Adrenal gland (tissue), 9 donors: ENCODE measurements at regions not wholly inside any gene's neighbourhood (a gene's known extent, or its start where the extent isn't known, plus 50 kb on each side); places are given as distances from the start of the nearest gene placed in this dataset.
"Not testable (repeated sequence)": the region's sequence is repeated elsewhere in the genome, so short reads cannot be mapped to it uniquely, and the experiment has no call there.

Experiments
- DNase-seq, 7 donors: peaks; one replicate each; pipeline ENCODE4 v3.0.0-alpha.2; 2019 to 2020
- H3K27ac ChIP-seq, 5 donors: fragments of 200-600 bp; sonication (generic) in 4 of 5; 1 replicate in 3 of 5; 2 replicates in 2 of 5; pipeline versions ENCODE4 v1.5.1 to v1.8.0; 2016 to 2020; ENCODE audit warnings: mild to moderate bottlenecking in 1 of 5
- H3K27me3 ChIP-seq: fragments of 200-600 bp; 2 replicates; pipeline ENCODE4 v1.8.0; 2021
- H3K36me3 ChIP-seq, 2 donors: fragments of 200-600 bp; replicated peaks in 1 of 2; 1 replicate in 1 of 2; 2 replicates in 1 of 2; pipeline versions ENCODE4 v1.5.1 to v1.8.0; 2018 to 2022
- H3K4me1 ChIP-seq, 2 donors: fragments of 200-600 bp; replicated peaks in 1 of 2; 1 replicate in 1 of 2; 2 replicates in 1 of 2; pipeline versions ENCODE4 v1.5.1 to v1.8.0; 2018 to 2021
- H3K4me3 ChIP-seq, 4 donors: fragments of 200-600 bp; sonication (generic) in 3 of 4; one replicate each; pipeline ENCODE4 v1.5.1; 2016 to 2018
- H3K9me3 ChIP-seq, 3 donors: fragments of 200-600 bp; sonication (generic) in 1 of 3; replicated peaks in 1 of 3; 1 replicate in 2 of 3; 2 replicates in 1 of 3; pipeline versions ENCODE4 v1.5.1 to v1.8.0; 2016 to 2021
- POLR2A ChIP-seq, 2 donors: fragments of 450-650 bp; IDR thresholded peaks; one replicate each; pipeline ENCODE4 v1.6.1; 2017; ENCODE audit warnings: antibody characterized with exemption in 2 of 2, mild to moderate bottlenecking in 2 of 2, moderate library complexity in 1 of 2
- WGBS, 4 donors: extraction: QIAGEN DNeasy Blood & Tissue Kit in 2 of 4; methylation state at CpG; one replicate each; pipeline versions ENCODE4 v1.1.5 to v1.1.7; 2013 to 2017; 5-methylcytosine and 5-hydroxymethylcytosine counted together
- intact Hi-C, 2 donors: fragments of 100-400 bp; cut with DNase I; formaldehyde crosslinking; loops; one replicate each; pipeline versions ENCODE4 v1.14.1 to v1.15.0; 2022 to 2023
- microRNA-seq, 3 donors: library from miRNA; unstranded; fragments of <30 nt; microRNA quantifications; one replicate each; pipeline ENCODE4, GENCODE V29; 2017 to 2020
- small RNA-seq, 2 donors: library from RNA; depleted of rRNA; stranded (forward); fragments of <200 nt; gene quantifications; one replicate each; pipeline ENCODE3, GENCODE V24; 2016
- TF ChIP-seq, protein P1 (sequence below), 6 experiments: fragments of 450-650 bp in 4 of 6; fragments of 200-600 bp in 2 of 6; sonication (generic) in 1 of 6; IDR thresholded peaks; 1 replicate in 5 of 6; 2 replicates in 1 of 6; pipeline versions ENCODE4 v1.5.1 to v1.8.0; 2016 to 2021; ENCODE audit warnings: antibody characterized with exemption in 6 of 6, mild to moderate bottlenecking in 2 of 6, moderate library complexity in 1 of 6
- donor health status: healthy with polysubstance abuse.
- donor health status: Bipolar disorder and iron deficiency.
- donor health status: DM: yes; HTN: yes; CAD: no.
- donor health status: DM: no; HTN: no; CAD: no.
- donor health status: DM: no; HTN: no; CAD: no.

GRCh38 chrX:123108513-123109427 is 75.3 kb upstream of the GRIA3 start:
- WGBS, 4 donors = 71 to 83% (median 79%) methylated on average over 4 of the region's 4 CpGs
- Histone ChIP-seq H3K4me3 (no peak overlapping the region), H3K27ac (no peak overlapping the region), H3K9me3 (no peaks in the 10 kb centered on the region), H3K36me3 (no peaks in the 10 kb centered on the region), H3K27me3 (no peaks in the 10 kb centered on the region), H3K4me1 (no peaks in the 10 kb centered on the region)
- intact Hi-C loops = no loop called here
- TF ChIP-seq POLR2A (IDR thresholded peaks at IDR 0.05) = no peak
- TF ChIP-seq, protein P1, sequence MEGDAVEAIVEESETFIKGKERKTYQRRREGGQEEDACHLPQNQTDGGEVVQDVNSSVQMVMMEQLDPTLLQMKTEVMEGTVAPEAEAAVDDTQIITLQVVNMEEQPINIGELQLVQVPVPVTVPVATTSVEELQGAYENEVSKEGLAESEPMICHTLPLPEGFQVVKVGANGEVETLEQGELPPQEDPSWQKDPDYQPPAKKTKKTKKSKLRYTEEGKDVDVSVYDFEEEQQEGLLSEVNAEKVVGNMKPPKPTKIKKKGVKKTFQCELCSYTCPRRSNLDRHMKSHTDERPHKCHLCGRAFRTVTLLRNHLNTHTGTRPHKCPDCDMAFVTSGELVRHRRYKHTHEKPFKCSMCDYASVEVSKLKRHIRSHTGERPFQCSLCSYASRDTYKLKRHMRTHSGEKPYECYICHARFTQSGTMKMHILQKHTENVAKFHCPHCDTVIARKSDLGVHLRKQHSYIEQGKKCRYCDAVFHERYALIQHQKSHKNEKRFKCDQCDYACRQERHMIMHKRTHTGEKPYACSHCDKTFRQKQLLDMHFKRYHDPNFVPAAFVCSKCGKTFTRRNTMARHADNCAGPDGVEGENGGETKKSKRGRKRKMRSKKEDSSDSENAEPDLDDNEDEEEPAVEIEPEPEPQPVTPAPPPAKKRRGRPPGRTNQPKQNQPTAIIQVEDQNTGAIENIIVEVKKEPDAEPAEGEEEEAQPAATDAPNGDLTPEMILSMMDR (IDR thresholded peaks at IDR 0.05) = no peak
- no peak for DNase-seq

- 72 to 88% (median 80%) methylated on average over 5 to 6 of the region's 6 CpGs for WGBS, 4 donors
- intact Hi-C loops = no loop called here
- H3K4me1 ChIP-seq = no peaks in the 10 kb centered on the region
Measured at GRCh38 chrX:123121241-123121640, 62.8 kb upstream of the GRIA3 start.

DNA sequence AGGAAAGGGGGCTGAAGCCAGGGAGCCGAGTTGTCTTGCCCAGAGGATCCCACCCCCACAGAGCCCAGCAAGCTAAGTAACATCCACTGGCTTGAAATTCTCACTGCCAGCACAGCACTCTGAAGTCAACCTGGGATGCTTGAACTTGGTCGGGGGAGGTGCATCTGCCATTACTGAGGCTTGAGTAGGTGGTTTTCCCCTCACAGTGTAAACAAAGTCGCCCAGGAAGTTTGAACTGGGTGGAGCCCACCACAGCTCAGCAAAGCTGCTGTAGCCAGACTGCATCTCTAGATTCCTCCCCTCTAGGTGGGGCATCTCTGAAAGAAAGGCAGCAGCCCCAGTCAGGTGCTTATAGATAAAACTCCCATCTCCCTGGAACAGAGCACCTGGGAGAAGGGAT is 54.3 kb upstream of the GRIA3 start:
- H3K9me3 ChIP-seq, H3K4me1 ChIP-seq, intact Hi-C loops, H3K27me3 ChIP-seq, H3K36me3 ChIP-seq, H3K4me3 ChIP-seq, H3K27ac ChIP-seq, DNase-seq: not testable (repeated sequence)
- WGBS, 4 donors = 59 to 80% (median 79%) methylated on average over 2 to 3 of the region's 3 CpGs; no CpG with 5 or more reads in 1 of the 4 donors

More at GRCh38 chrX:123121241-123121640, 62.8 kb upstream of the GRIA3 start:
- TF ChIP-seq, protein P1 (IDR thresholded peaks at IDR 0.05) = no peak
- TF ChIP-seq POLR2A (IDR thresholded peaks at IDR 0.05) = no peak
- Histone ChIP-seq H3K4me3 (no peak overlapping the region), H3K36me3 (no peaks in the 10 kb centered on the region), H3K9me3 (no peaks in the 10 kb centered on the region), H3K27ac (no peak overlapping the region), H3K27me3 (no peaks in the 10 kb centered on the region)
- DNase-seq = no peak

Small RNAs in the stretch of these regions (microRNA-seq; reads per million reads assigned to microRNA genes)
- gene MIR3672 = 0 reads per million in 3 donors

Small RNAs in the stretch of these regions (small RNA-seq; reads per million reads assigned to genes)
- 0 reads per million in 2 donors for gene MIR3672
- 0 reads per million in 2 donors for gene RF00012
